Endothelial cell of umbilical vein (primary cell): ENCODE measurements at regions not wholly inside any gene's neighbourhood (a gene's known extent, or its start where the extent isn't known, plus 50 kb on each side); places are given as distances from the start of the nearest gene placed in this dataset.

Experiments
- BruUV-seq: library from RNA; stranded (reverse); fragments of 400-500 nt; replicated peaks from 2 replicates; lab custom pipeline; 2021; lab: Mats Ljungman, UMichigan
- CTCF ChIA-PET: fragments of 300-600, 350-600 bp; sonication (Branson Sonifier 250); formaldehyde crosslinking; loops from one replicate; lab custom pipeline; 2021; ENCODE audit warnings: antibody characterized with exemption, inconsistent platforms; lab: Charles Lee
- POLR2A ChIA-PET: fragments of 300-600, 350-600 bp; sonication (Branson Sonifier 250); formaldehyde crosslinking; loops from one replicate; lab custom pipeline; 2021; ENCODE audit warnings: antibody characterized with exemption, inconsistent platforms; lab: Charles Lee
- DNase-seq: peaks from one replicate; pipeline ENCODE4 v3.0.0-alpha.2; 2011; ENCODE audit warnings: low read depth, low spot score
- FAIRE-seq: peaks from 2 replicates; lab custom pipeline; 2011; peaks lifted over from hg19 to GRCh38; lab: Jason Lieb, UNC
- H2AFZ ChIP-seq: 2 replicates; pipeline ENCODE4 v1.6.0; 2012; ENCODE audit warnings: low read depth, low read length, control low read depth, inconsistent platforms
- H3K27ac ChIP-seq: 2 replicates; pipeline ENCODE4 v1.5.1; 2011; ENCODE audit warnings: low read depth, mild to moderate bottlenecking, control low read depth, low read length, moderate library complexity; ENCODE audit not compliant: insufficient read depth
- H3K27me3 ChIP-seq, 2 experiments: 2 replicates each; pipeline versions ENCODE4 v1.6.0 to v1.6.1; 2011; ENCODE audit warnings: low read length in 2 of 2, mixed read lengths in 1 of 2; ENCODE audit not compliant: control insufficient read depth in 2 of 2, insufficient read depth in 2 of 2
- H3K36me3 ChIP-seq, 2 experiments: 2 replicates in 1 of 2; 3 replicates in 1 of 2; pipeline ENCODE4 v1.5.1; 2011; ENCODE audit warnings: low read length in 2 of 2, mild to moderate bottlenecking in 1 of 2, moderate library complexity in 1 of 2; ENCODE audit not compliant: control insufficient read depth in 2 of 2, insufficient read depth in 2 of 2; ENCODE audit errors: extremely low read depth in 1 of 2
- H3K4me1 ChIP-seq: 3 replicates; pipeline ENCODE4 v1.5.1; 2011; ENCODE audit warnings: mild to moderate bottlenecking, low read length; ENCODE audit not compliant: control insufficient read depth, insufficient read depth; ENCODE audit errors: extremely low read depth
- H3K4me2 ChIP-seq: 2 replicates; pipeline ENCODE4 v1.6.1; 2011; ENCODE audit warnings: low read length, control low read depth, mixed read lengths; ENCODE audit not compliant: insufficient read depth
- H3K4me3 ChIP-seq, 3 experiments: fragments of 200-600 bp in 1 of 3; sonication (generic), shearing (Covaris generic) in 1 of 3; replicated peaks in 1 of 3; 2 replicates each; pipeline ENCODE4 v1.5.1; 2011 to 2016; ENCODE audit warnings: control low read depth in 3 of 3, low read length in 3 of 3, mild to moderate bottlenecking in 2 of 3, inconsistent platforms in 1 of 3, low read depth in 1 of 3, moderate library complexity in 1 of 3; ENCODE audit not compliant: insufficient read depth in 1 of 3
- H3K79me2 ChIP-seq: 2 replicates; pipeline ENCODE4 v1.6.0; 2012; ENCODE audit warnings: low read length, inconsistent platforms; ENCODE audit not compliant: control insufficient read depth, insufficient read depth
- H3K9ac ChIP-seq: replicated peaks from 2 replicates; pipeline ENCODE3; 2011; ENCODE audit warnings: low read length, control low read depth; ENCODE audit not compliant: insufficient read depth; ENCODE audit errors: extremely low read depth
- H3K9me1 ChIP-seq: replicated peaks from 3 replicates; pipeline ENCODE4 v1.6.0; 2011; ENCODE audit warnings: mild to moderate bottlenecking, low read length; ENCODE audit not compliant: control insufficient read depth, insufficient read depth; ENCODE audit errors: extremely low read depth
- H3K9me3 ChIP-seq: replicated peaks from 2 replicates; pipeline ENCODE4 v1.5.1; 2012; ENCODE audit warnings: low read length, inconsistent platforms; ENCODE audit not compliant: control insufficient read depth, insufficient read depth
- H4K20me1 ChIP-seq: replicated peaks from 2 replicates; pipeline ENCODE3; 2011; ENCODE audit warnings: mild to moderate bottlenecking, low read length; ENCODE audit not compliant: control insufficient read depth, insufficient read depth; ENCODE audit errors: extremely low read depth
- CTCF ChIP-seq, 2 donors: IDR thresholded peaks; 1 replicate in 1 of 2; 2 replicates in 1 of 2; pipeline ENCODE4 v1.5.1; 2011; ENCODE audit warnings: low read length in 2 of 2, mild to moderate bottlenecking in 2 of 2, moderate library complexity in 2 of 2, control low read depth in 1 of 2, inconsistent platforms in 1 of 2, low read depth in 1 of 2; ENCODE audit not compliant: insufficient read depth in 1 of 2; ENCODE audit errors: extremely low read depth in 1 of 2
- EZH2 ChIP-seq: IDR thresholded peaks from 2 replicates; pipeline ENCODE4 v1.6.1; 2012; ENCODE audit warnings: borderline replicate concordance, low read depth, mild to moderate bottlenecking, moderate library complexity, low read length, inconsistent platforms; ENCODE audit not compliant: severe bottlenecking
- FOS ChIP-seq: IDR thresholded peaks from 2 replicates; pipeline ENCODE4 v1.6.1; 2011; ENCODE audit warnings: mild to moderate bottlenecking, low read length, moderate library complexity, borderline replicate concordance; ENCODE audit not compliant: insufficient read depth
- GATA2 ChIP-seq: IDR thresholded peaks from 2 replicates; pipeline ENCODE4 v1.7.0; 2011; ENCODE audit warnings: low read depth, mild to moderate bottlenecking, moderate library complexity, mixed read lengths, low read length; ENCODE audit not compliant: insufficient read length, insufficient read depth
- JUN ChIP-seq: IDR thresholded peaks from 2 replicates; pipeline ENCODE4 v1.6.1; 2011; ENCODE audit warnings: borderline replicate concordance, low read depth; ENCODE audit not compliant: insufficient read length, insufficient read depth
- MAX ChIP-seq: IDR thresholded peaks from 2 replicates; pipeline ENCODE4 v1.6.1; 2011; ENCODE audit not compliant: insufficient read depth, insufficient read length
- MYC ChIP-seq: IDR thresholded peaks from one replicate; pipeline ENCODE4 v1.6.1; 2011; ENCODE audit warnings: mild to moderate bottlenecking, low read depth, low read length
- POLR2A ChIP-seq: IDR thresholded peaks from 2 replicates; pipeline ENCODE4 v1.6.1; 2012; ENCODE audit warnings: low read depth, mild to moderate bottlenecking, control low read depth, low read length
- POLR2AphosphoS5 ChIP-seq: IDR thresholded peaks from 2 replicates; pipeline ENCODE4 v1.6.1; 2012; ENCODE audit warnings: low read depth, mild to moderate bottlenecking, control low read depth, low read length, moderate library complexity; ENCODE audit not compliant: insufficient read depth
- dilution Hi-C: fragments of 300-500 bp; cut with MboI; formaldehyde crosslinking; loops from one replicate; pipeline ENCODE4 v1.15.0; 2019; ENCODE audit warnings: low sequenced_read_pairs; ENCODE audit not compliant: extremely low pct_ligation_motif_present
- intact Hi-C: fragments of 100-400 bp; cut with micrococcal nuclease; formaldehyde crosslinking; loops from one replicate; pipeline ENCODE4 v1.10.0; 2022

- H2AFZ ChIP-seq = no peak overlapping the region
- H3K79me2 ChIP-seq = no peaks in the 10 kb centered on the region
- no TSS peak for BruUV-seq
- peaks cover 4 to 6% of the 10 kb centered on the region in 2 experiments for H3K27me3 ChIP-seq
- ChIA-PET CTCF (no interaction called here), POLR2A (no interaction called here)
- no peak for TF ChIP-seq GATA2
- TF ChIP-seq CTCF (IDR thresholded peaks at IDR 0.05; ENCODE audit: extremely low read depth in 1 of 2, insufficient read depth in 1 of 2, low read depth in 1 of 2, low read length in 2 of 2) = no peak
- TF ChIP-seq MAX = no peak
- no peak for TF ChIP-seq JUN
- TF ChIP-seq MYC = no peak
- no peak for TF ChIP-seq POLR2AphosphoS5
- TF ChIP-seq FOS = no peak
- no peak for TF ChIP-seq EZH2
- no peak for TF ChIP-seq POLR2A
- no peak overlapping the region for H3K9ac ChIP-seq
- FAIRE-seq (no peak), DNase-seq (no peak)
- no peaks in the 10 kb centered on the region for H3K9me3 ChIP-seq
- dilution Hi-C loops (no loop called here), intact Hi-C loops (no loop called here)
- no peaks in the 10 kb centered on the region for H4K20me1 ChIP-seq
- H3K27ac ChIP-seq = no peak overlapping the region
- no peak overlapping the region for H3K4me3 ChIP-seq
- no peaks in the 10 kb centered on the region for H3K9me1 ChIP-seq
- no peaks in the 10 kb centered on the region for H3K36me3 ChIP-seq
- H3K4me2 ChIP-seq = no peak overlapping the region
- H3K4me1 ChIP-seq = no peaks in the 10 kb centered on the region
These were observed 108.1 kb downstream of the LRIG3 start for GRCh38 chr12:58812214-58812613.
